GM13976 (cell line): ENCODE measurements at regions not wholly inside any gene's neighbourhood (a gene's known extent, or its start where the extent isn't known, plus 50 kb on each side); places are given as distances from the start of the nearest gene placed in this dataset.

Source experiments
- DNase-seq: peaks from one replicate; pipeline ENCODE4 v3.0.0; 2012; ENCODE audit warnings: low spot score
- CTCF ChIP-seq: IDR thresholded peaks from 2 replicates; pipeline ENCODE4 v1.5.1; 2012; ENCODE audit warnings: borderline replicate concordance, mild to moderate bottlenecking; ENCODE audit not compliant: insufficient read depth; ENCODE audit errors: extremely low read depth, missing control alignments, control extremely low read depth
- in situ Hi-C: fragments of 300-500 bp; cut with MboI; formaldehyde crosslinking; loops from one replicate; pipeline ENCODE4 v1.12.0; 2022; ENCODE audit warnings: low sequenced_read_pairs, mixed read lengths, inconsistent platforms; ENCODE audit not compliant: unreplicated experiment

DNA sequence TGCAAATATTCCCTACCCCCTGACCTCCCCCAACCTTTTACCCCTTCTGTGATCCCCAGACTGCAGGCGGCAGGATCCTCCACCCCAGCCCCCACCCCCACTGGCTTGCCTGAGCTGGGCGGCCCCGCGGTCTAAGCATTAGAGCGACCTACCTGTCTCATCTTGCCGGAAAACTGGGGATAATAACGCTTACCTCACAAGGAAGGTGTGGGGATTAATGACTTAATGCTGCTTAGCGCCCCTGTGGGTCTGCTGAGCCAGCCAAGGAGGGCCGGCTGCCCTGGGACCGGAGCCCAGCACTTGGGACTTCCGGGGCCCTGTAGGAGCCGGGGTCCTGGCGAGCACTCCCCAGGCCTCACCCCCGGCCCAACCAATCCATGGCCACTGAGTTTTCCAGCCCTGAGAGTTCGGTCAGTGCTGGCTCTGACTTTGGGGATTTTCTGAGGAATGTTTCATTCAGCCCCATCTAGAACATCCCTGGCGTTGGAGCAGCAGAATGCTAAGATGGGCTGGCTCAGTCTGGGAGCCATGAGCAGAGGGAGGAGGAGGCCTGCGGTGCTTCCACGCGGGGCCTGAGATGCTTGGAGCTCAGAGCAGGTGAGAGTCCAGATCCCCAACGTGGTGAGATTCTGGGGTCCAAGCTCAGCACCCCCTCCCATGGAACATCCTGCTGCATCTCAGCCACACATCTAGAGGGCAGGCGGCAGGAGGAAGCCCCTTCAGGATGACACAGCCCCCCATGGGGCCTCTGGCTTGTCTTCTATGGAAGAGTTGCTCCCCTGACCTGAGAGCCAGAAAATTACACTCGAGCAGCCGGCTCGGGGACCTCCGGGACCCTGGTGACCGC, 97.9 kb downstream of the RIPK4 start:
- no peak for DNase-seq
- in situ Hi-C loops, result no loop called here
- no peak for TF ChIP-seq CTCF

GRCh38 chr21:41668051-41668541, 98.8 kb downstream of the RIPK4 start:
- TF ChIP-seq CTCF, result no peak
- DNase-seq, result no peak
- in situ Hi-C loops, result no loop called here

DNA sequence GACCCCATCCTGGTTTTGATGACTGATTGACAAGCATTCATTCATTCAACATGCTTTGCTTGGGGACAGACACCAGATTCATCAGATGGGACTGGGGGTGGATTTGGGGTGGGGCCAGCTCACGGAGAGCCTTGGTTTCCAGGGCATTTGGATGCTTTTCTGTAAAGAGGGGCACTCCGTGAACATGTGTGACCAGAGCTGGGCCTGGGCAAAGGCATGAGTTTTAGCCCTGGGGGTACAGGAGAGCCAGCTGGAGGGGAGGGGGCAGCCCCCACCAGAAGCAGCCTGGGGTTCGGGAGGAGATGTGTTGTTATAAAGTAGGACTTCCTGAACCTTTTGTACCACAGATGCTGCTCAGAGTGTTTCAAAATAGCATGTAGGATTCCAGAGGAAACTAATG, 99.7 kb downstream of the RIPK4 start:
- TF ChIP-seq CTCF, result no peak
- in situ Hi-C loops, result no loop called here
- DNase-seq, result no peak

GRCh38 chr21:41666641-41667081, 100.2 kb downstream of the RIPK4 start:
- no peak for TF ChIP-seq CTCF
- in situ Hi-C loops, result no loop called here
- no peak for DNase-seq

- no peak for DNase-seq
- in situ Hi-C loops, result no loop called here
- no peak for TF ChIP-seq CTCF
These were observed 100.9 kb downstream of the RIPK4 start for GRCh38 chr21:41665766-41666595.

DNA sequence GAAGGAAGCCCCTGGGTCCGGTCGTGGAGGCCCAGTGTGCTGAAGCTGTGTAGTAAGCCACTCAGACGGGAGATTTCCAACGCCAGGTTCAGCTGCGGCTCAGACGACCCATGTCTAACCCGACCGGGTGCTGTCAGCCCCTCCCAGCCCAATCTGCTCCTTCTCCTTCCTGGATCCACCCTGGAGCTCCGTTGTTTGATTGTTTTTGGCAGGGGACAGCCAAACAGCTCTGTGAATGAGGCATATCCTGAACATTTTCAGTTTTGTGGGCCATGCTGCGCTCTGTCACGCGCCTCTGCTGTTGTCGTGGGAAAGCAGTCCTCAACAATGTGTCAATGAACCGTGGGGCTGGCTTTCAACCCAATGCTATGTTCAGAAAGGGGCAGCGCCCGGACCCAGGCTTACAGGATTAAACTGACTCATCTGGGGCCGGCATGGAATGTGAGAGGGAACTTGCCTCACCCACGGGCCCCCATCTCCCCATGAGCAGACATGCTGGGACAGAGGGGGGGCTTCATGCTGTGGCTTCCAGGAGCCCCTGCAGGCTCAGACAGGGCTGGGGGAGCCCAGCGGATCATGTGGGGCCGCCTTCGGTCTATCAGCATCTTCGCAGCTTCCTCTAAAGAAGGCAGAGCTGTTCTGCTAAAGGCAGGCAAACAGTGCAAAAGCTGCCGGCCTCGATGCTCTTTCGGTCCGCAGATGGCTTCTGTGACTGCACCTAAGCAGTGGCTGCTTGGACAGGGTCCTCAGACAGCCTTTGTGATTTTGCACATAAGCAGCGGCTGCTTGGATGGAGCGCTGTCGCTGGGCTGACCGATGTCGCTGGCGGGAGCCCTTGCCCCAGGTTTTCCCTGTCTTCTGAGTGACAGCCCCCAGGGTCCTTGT, 101.7 kb downstream of the RIPK4 start:
- in situ Hi-C loops, result no loop called here
- no peak for TF ChIP-seq CTCF
- no peak for DNase-seq
